ENCODE measurements at regions not wholly inside any gene's neighbourhood (a gene's known extent, or its start where the extent isn't known, plus 50 kb on each side); places are given as distances from the start of the nearest gene placed in this dataset.

DNA sequence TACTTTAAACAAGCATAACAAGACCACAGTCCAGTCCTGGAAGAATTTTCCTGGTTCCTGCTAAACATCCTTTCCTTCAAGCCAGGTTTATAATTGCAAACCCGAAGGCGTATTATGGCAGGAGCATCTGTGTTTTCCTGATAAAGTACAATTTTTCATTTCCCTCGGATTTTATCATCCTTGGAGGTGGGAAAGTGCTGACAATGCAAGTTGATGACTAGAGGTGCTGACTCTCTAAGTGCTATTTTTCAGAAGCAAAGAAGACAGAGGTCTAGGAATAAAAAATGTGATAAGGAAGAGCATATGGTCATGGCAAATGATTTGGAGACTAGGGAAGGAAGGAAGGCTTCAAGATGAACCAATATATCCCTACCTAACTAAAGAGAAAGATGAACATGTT, 703.2 kb upstream of the LRRN3 start:
- TF ChIP-seq, protein P1, sequence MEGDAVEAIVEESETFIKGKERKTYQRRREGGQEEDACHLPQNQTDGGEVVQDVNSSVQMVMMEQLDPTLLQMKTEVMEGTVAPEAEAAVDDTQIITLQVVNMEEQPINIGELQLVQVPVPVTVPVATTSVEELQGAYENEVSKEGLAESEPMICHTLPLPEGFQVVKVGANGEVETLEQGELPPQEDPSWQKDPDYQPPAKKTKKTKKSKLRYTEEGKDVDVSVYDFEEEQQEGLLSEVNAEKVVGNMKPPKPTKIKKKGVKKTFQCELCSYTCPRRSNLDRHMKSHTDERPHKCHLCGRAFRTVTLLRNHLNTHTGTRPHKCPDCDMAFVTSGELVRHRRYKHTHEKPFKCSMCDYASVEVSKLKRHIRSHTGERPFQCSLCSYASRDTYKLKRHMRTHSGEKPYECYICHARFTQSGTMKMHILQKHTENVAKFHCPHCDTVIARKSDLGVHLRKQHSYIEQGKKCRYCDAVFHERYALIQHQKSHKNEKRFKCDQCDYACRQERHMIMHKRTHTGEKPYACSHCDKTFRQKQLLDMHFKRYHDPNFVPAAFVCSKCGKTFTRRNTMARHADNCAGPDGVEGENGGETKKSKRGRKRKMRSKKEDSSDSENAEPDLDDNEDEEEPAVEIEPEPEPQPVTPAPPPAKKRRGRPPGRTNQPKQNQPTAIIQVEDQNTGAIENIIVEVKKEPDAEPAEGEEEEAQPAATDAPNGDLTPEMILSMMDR (IDR thresholded peaks at IDR 0.05; ENCODE audit: insufficient read depth, low read depth, low read length) = no peak
- DNase-seq (ENCODE audit: low read depth) = no peak
- no peak overlapping the region for H3K4me3 ChIP-seq (ENCODE audit: low read depth, low read length)

GRCh38 chr7:110388457-110388856, 702.5 kb upstream of the LRRN3 start:
- DNase-seq (ENCODE audit: low read depth) = no peak
- H3K4me3 ChIP-seq (ENCODE audit: low read depth, low read length) = no peak overlapping the region
- TF ChIP-seq, protein P1 (IDR thresholded peaks at IDR 0.05; ENCODE audit: insufficient read depth, low read depth, low read length) = no peak

DNA sequence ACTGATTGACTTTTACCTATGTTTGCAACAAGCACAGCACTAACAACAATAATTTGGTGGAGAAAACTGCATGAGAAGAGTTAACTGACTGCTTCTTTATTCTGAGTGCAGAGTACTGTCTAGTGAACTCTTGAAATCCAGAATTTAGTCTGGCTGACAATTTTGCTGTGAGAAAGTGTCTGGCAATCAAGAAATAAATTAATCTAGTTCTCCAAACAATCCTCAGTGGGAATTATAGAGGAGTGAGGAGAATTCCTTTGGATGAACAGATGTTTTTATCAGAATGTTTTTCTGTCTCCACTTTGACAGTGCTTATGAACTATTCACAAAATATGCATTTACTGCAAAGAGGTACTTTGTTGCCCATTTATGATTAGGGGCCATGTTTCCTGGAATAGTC, 694.9 kb upstream of the LRRN3 start:
- TF ChIP-seq, protein P1 (IDR thresholded peaks at IDR 0.05; ENCODE audit: insufficient read depth, low read depth, low read length) = no peak
- no peak for DNase-seq (ENCODE audit: low read depth)
- H3K4me3 ChIP-seq (ENCODE audit: low read depth, low read length) = no peak overlapping the region

GRCh38 chr7:110397927-110398660, 692.8 kb upstream of the LRRN3 start:
- H3K4me3 ChIP-seq (ENCODE audit: low read depth, low read length) = no peak overlapping the region
- DNase-seq (ENCODE audit: low read depth) = no peak
- TF ChIP-seq, protein P1 (IDR thresholded peaks at IDR 0.05; ENCODE audit: insufficient read depth, low read depth, low read length) = no peak

- TF ChIP-seq, protein P1 (IDR thresholded peaks at IDR 0.05; ENCODE audit: insufficient read depth, low read depth, low read length) = no peak
- H3K4me3 ChIP-seq (ENCODE audit: low read depth, low read length) = no peak overlapping the region
- DNase-seq (ENCODE audit: low read depth) = no peak
Observed at GRCh38 chr7:110399421-110399820, 691.5 kb upstream of the LRRN3 start.

GRCh38 chr7:110400411-110400810, 690.5 kb upstream of the LRRN3 start:
- DNase-seq (ENCODE audit: low read depth) = no peak
- no peak overlapping the region for H3K4me3 ChIP-seq (ENCODE audit: low read depth, low read length)
- TF ChIP-seq, protein P1 (IDR thresholded peaks at IDR 0.05; ENCODE audit: insufficient read depth, low read depth, low read length) = no peak

GRCh38 chr7:110407242-110407641, 683.7 kb upstream of the LRRN3 start:
- TF ChIP-seq, protein P1 (IDR thresholded peaks at IDR 0.05; ENCODE audit: insufficient read depth, low read depth, low read length) = no peak
- H3K4me3 ChIP-seq (ENCODE audit: low read depth, low read length) = no peak overlapping the region
- no peak for DNase-seq (ENCODE audit: low read depth)
